T-helper 2 cell (primary cell): ENCODE measurements at regions not wholly inside any gene's neighbourhood (a gene's known extent, or its start where the extent isn't known, plus 50 kb on each side); places are given as distances from the start of the nearest gene placed in this dataset.
"Not testable (repeated sequence)": the region's sequence is repeated elsewhere in the genome, so short reads cannot be mapped to it uniquely, and the experiment has no call there.

Experiments used
- DNase-seq, 5 experiments: peaks; one replicate each; pipeline versions ENCODE4 v3.0.0 to v3.0.0-alpha.2; 2012 to 2022

DNA sequence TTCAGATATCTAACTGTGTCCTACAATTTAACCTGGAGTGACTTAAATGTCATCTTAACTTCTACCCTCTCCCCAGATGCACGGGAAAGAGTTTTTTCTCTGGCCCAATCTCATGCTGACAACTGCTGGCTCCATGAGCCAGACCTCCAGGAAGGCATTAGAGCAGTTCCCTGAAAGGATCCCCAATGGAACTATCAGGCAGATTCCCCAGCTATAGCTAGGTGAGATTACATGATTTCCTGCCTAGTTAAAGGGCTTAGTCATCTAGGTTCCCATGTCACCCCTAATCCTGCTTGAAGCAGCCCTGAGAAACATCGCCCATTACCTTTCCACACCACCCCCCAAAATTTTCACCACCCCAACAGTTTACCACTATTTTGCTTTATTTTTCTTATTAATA is 373.5 kb upstream of the TRPC7 start:
- DNase-seq = no peak

DNA sequence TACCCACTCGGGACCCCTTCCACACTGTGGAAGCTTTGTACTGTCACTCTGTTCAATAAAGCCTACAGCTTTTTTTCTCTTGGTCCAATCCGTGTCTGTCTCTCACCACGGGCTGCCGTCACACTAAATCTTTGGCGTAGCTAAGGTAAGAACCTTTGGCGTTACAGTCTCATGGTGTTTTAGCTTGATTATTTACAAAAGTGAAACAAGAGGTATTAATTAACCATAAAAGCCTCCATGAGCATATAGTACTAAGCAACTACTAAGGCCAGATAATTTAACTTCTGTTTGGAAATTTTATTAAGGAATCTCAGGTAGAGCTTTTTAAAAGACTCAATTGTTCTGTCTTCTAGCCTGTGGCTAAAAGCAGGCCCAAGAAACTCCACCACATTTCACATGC is 370.7 kb upstream of the TRPC7 start:
- DNase-seq = no peak

DNA sequence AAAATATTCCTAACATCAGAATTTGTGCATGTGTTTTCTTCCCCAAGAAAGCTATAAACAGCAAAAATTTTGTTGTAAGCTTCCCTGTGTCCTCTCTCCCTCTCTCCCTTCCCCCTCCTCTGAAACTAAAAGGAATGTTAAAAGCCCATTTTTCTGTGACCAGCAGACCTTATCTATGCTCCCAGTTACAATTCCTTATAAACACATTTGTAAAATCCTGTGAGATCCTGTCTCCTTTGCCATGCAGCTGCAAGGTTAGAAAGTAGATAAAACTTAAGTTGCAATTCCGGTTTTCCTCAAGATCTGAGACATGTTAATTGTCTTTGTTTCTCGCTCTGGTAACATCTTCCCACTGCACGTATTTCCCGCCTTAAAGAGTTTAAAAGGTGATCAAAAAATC is 370.3 kb upstream of the TRPC7 start:
- not testable (repeated sequence) for DNase-seq

DNA sequence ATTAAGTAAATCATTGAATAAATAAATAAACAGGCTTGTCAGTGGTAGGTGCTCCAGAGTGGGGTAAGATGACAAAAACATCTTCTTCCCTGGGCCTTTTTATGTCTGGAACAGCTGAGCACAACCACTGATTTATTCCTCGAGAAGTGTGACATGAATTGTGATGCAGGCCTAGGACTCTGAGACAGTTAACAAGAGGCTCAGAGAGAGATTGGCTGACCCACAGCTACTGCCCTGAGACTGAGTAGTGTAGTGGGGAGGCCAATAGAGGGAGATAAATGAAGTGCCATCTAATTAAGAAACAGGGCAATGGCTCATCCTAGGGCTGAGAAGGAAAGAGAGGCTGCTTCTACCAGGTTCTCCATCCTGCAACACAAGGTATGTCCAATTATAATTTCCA is 369.3 kb upstream of the TRPC7 start:
- no peak for DNase-seq

DNA sequence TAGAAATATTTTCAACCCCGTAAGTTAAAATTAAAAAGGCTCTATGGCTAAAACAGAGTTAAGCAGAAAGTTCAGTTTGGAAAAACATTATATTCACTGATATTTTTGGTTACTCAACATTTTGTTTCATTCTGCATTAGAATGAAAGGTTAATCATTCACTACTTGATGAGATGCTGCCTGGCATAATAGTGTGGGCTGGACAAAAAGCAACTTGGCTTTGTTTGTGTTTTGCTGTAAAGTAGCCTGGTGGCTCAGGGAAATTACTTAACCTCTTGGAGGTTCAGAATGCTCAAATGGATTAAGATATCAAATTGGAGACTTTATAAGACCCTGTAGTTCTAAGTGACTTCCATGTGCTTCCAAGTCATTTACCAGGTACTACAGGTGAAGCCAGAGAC is 367.4 kb upstream of the TRPC7 start:
- DNase-seq = no peak

DNA sequence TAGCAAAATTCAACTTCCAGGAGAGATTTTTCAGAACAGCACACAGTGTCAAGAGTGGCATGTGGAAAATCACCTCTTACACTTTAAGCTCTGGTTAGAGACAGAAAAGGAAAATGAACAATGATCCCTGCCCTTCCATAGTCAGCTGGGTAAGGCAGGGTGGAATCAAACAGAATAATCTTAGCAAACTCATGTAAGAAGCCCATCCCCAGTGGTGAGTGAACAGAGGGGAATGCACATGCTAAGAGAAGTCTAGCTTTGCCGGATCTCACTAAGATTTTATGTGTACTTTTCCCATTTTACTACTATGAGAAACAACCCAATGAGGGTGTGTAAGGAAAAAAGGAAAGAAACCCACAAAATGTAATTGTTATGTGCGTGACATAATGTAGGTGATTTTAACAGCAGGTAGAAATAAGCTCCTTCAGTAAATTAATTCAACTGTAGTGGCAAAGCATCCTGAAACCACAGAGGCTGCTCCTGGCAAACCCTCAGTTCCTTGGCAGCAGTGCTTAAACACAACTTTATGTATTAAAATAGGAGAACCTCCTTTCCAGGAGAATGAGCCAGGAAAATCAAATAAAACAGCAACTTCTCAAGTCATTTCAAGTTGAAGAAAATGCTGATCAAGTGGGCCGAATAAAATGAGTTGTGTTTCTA is 366.0 kb upstream of the TRPC7 start:
- DNase-seq = no peak

DNA sequence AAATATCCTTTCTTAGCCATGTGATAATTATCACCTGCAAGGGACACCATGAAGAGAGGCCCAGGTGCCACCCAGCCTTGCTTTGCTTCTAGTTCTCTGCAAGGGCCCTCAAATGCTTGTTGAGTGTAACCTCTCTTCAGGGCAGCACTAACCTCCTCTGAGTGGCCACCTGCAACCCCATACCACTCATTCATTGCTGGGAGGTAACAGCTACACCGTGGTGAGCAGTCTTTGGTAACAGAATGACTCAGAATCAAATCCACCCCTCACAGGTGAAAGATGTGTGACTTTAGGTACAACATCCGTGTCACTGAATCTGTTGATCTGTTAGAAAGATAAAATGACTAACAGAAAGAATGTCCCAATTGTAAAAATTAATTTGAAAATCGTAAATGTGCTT is 365.1 kb upstream of the TRPC7 start:
- DNase-seq = peak in 1 of 5 experiments; percentile 14

DNA sequence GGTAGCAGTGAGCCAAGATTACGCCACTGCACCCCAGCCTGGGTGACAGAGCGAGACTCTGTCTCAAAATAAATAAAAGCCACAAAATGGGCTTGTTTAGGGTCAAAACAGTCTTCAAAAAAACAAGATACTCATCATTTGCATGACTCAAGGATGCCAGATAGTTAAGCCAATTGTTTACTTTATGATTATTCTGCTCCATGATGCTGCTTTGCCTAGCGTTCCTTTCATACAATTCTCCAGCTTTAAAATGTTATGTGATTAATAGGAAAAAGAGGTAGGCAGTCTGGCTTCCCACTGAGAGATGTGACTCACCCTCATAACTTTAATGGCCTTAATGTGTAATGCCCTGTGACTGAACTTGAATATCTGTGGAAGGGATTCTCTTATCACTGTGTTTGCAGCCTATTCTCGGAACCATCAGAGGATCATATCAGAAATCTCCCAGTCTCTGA is 364.6 kb upstream of the TRPC7 start:
- no peak for DNase-seq

DNA sequence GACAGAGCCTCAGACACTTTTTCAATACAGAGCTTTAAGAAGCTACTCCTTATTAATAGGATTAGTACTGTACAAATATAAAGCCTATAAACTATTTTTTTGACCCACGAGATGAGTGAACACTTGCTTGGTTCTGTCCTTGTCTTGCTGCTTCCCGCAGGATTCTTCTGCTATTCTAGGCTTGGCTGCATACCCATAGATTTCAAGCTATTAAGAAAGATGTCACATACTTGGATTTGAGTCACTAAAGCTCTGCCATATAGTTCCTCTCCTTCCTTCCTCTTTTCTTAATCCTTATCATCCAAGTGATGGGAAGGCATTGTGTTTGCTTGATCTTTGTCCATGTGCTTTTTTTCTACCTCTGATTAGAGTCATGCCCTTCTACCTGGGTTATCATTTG is 361.2 kb upstream of the TRPC7 start:
- DNase-seq = no peak

DNA sequence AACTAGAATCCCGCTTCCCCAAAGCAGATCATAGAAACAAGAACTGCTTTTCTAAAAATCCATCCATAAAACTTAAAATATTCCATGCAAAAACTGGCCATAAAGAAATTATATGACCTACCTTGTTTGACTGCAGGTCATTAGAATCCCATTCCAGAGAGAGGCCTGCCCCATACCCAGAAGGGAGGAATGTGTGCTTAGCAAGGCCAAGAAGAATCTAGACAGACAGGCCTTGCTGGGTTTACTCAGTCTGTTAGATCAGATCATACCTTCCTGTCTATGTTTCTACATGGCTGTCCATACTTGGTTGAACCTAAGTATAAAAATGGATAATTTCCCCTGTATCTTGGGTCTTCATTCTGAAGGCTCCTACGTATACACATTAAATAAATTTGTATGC is 358.8 kb upstream of the TRPC7 start:
- no peak for DNase-seq

DNA sequence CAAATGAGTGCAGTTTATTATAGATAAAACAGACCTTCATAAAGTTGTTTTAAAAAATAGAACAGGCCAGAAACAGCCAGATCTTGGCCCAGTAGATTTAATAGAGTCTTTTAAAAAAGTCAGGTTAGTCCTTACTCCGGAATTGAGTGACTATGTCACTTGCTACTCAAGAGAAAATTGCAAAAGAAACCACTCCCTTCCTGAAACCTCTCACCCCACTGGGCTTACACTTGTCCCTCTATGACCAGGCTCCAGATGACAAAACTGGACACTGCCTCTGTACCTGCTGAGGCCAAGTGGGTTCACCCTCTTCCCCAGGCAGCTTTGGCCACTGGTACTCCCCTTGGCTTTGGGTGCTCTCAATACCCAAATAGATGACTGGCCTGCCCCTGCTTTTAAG is 357.2 kb upstream of the TRPC7 start:
- no peak for DNase-seq

DNA sequence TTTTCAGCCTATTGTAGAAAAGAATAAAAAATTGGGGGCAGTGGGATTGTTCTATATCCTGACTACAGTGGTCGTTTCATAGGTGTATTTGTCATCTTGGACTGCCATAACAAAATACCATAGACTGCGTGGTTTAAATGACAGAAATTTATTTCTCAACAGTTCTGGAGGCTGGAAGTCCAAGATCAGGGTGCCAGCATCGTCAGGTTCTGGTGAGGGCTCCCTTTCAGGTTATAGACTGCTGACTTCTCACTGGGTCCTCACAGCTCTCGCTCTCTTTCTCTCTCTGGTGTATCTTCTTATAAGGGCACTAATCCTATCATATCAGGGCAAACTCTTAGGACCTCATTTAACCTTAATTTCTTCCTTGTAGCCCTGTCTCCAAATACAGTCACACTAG is 356.7 kb upstream of the TRPC7 start:
- no peak for DNase-seq

DNA sequence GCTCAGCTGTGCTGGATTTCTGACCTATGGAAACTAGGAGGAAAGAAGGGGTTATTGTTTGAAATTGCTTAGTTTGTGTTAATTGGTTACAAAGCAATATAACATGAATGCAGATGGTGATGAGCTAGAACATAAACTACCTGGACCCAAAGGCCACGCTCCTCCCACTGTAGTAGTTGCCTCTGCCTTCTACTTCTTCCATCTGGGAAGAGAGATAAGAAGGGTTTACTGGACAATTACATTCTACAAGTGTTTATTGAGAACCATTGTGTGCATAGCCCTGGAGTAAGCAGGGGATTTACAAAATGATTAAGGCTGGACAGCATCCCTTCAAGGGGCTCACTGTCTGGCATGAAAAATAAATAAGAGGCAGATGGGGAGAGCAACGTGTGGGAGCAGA is 355.3 kb upstream of the TRPC7 start:
- no peak for DNase-seq

DNA sequence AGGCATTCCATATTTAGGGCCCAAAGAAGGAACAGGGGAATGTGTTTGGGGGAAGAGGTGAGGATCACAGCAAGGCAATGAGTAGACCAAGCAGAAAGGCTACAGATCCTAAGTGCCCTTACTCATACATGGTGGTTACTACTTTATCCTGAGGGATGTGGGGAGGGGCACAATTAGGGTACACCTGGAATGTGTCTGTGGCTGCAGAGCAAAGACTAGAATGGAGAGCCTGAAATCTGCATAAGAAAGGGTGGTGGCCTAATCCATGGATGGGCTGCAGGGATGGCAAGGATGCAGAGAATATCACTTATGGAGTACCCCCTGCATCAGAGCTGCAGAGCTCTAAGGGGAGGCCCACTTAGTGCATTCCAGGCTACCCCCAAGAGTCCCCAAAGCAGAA is 352.6 kb upstream of the TRPC7 start:
- DNase-seq = no peak

DNA sequence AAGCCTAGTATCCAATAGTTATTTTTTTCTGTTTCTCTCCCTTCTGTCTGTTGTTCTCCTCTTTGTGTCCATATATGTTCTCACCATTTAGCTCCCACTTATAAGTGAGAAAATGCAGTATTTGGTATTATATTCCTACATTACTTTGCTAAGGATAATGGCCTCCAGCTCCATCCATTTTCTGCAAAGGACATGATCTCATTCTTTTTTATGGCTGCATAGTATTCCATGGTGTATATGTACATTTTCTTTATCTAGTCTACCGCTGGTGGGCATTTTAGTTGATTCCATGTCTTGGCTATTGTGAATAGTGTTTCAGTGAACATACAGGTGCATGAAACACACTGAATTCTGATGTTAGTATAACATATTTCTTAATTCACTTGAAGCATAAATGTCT is 348.9 kb upstream of the TRPC7 start:
- no peak for DNase-seq

DNA sequence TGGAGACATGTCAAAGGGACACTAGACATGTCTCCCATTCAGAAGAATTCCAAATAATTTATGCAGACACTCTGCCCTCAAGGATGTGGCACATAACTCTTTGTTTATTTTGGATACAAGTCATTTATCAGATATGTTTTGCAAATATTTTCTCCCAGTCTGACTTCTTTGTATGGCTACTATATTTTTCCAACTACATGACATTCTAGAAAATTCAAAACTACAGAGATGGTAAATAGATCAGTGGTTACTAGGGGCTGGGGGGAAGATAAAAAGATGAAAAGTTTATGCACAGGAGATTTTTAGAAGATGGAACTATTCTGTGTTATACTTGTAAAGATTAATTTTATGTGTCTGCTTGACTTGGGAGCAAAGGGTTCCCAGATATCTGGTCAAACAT is 347.3 kb upstream of the TRPC7 start:
- no peak for DNase-seq

DNA sequence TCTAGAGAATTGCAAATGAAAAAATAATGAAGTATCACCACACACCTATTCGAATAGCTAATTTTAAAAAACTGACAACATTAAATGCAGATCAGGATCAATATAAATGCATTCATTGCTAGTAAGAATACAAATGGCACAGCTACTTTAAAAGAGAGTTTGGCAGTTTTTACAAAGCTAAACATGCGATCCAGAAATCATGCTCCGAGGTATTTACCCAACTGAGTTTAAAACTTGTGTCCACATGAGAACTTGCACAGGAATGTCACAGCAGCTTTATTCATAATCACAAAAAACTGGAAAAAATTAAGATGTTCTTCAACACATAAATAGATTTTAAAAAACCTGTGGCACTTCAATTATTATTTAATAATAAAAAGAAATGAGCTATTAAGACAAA is 345.5 kb upstream of the TRPC7 start:
- no peak for DNase-seq

DNA sequence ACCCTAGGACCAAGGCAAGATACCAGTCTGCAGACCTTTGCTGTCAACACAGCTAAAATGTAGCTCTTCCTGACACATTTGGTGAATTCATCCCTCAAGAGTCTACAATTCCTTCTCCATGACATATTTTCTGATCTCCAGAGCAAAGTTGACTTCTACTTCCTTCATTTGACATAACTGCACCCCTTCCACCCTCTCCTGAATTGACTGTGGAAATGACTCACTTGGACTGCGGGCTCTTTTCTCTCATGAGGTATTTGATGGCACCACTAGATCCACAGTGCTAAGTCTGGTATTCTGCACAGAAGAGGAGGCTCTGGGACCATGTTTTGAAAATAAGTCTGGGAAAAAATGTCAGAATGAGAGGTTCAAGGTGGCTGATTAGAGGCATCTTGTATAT is 338.4 kb upstream of the TRPC7 start:
- DNase-seq = no peak

DNA sequence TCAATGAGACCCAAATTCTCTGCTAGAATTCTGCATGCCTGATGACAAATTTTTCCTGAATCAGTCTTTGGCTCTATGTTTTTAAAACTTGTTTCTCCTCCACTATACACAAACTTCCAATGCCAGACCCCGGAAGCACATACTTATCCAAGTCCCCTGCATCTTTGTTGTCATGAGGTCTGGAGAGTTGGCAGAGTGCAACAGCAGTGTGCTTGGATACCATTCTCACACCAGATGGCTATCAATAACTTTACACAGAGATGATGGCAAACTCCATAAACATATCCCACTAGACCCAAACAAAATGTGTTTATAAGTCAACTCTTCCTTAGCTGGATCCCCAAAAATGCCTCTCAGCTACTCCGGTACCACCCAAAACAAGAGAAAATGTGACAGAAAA is 337.7 kb upstream of the TRPC7 start:
- no peak for DNase-seq

DNA sequence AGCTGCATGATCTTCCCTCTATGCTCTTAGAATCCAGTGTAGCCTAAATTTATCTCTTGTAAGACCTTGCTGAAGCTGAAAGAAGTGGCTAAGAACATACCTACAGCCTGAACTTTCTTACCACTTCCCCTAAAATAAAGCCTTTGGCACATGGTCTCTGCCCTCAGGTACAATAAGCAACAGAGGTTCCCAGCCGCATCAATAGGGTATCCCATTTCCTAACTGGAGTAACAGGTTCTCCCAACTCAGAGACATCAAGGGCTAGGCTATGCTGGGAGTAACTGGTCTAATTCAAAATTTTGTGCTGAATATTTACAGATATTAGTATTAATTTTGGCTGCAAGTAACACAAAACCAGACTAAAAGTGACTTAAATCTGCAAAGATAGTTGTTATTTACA is 335.8 kb upstream of the TRPC7 start:
- no peak for DNase-seq

DNA sequence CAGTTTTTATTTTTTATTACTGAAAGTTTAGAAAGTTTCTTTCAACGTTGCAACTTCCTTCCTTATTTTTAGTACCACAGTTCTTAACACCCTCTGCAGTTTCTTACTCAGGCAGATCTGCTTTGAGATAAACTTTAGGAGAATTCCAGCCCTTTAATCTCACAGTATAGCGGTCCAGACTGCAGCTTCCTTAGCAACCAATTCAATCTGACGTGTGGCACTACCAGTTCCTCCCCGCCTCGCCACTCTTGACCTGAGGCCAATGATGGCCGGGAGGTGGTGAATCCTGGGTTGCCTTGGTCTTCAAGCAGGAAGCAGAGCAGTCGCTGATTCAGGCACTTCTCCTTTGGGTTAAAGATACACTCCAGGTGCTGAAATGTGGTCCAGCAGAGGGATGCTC is 334.3 kb upstream of the TRPC7 start:
- DNase-seq = no peak

DNA sequence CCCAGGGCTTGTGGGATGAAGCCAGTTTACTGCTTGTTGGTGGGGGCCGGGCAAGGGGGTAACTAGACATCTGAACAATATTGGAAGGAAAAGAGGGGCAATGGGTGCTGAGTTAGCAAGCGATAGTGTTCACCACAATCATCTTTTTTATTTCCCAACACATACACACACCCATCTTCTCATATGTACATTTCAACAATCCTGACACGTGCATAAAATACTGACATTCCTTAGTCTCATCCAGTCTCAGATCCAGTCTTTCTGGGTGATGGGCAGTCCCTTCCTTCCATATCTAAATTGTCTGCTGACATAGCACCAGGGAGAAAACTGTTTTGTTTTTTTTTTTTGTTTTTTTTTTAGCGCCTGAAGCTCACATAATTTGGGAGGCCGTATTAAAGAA is 333.6 kb upstream of the TRPC7 start:
- DNase-seq = no peak

DNA sequence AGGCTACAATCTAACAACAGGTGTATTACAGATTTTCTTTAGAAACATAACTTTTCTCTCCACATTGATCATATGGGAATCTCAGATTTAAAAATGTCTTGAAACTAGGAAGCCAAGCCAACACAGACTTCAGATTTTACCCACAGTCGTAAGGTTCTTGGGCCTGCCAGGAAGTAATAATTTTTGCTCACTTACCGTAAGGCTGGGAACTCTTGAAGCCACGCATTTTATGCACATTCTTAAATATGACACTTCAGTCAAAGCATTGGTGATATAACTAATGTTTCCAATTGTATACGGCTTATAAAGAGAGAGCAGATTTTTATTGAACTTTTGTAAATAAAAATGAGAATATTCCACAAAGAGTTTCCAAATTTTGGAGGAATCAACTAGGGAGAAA is 328.9 kb upstream of the TRPC7 start:
- DNase-seq = no peak

DNA sequence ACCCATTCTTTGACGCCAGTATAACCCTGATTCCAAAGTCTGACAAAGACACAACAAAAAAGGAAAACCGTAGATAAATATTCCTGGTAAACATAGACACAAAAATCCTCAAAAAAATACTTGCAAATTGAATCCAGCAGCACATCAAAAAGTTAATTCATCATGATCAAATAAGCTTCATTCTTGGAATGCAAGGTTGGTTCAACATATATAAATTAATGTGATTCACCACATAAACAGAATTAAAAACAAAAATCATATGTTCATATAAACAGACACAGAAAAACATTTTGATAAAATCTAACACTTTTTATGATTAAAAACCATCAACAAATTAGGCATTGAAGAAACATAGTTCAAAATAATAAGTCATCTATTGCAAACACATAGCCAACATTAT is 324.2 kb upstream of the TRPC7 start:
- no peak for DNase-seq

DNA sequence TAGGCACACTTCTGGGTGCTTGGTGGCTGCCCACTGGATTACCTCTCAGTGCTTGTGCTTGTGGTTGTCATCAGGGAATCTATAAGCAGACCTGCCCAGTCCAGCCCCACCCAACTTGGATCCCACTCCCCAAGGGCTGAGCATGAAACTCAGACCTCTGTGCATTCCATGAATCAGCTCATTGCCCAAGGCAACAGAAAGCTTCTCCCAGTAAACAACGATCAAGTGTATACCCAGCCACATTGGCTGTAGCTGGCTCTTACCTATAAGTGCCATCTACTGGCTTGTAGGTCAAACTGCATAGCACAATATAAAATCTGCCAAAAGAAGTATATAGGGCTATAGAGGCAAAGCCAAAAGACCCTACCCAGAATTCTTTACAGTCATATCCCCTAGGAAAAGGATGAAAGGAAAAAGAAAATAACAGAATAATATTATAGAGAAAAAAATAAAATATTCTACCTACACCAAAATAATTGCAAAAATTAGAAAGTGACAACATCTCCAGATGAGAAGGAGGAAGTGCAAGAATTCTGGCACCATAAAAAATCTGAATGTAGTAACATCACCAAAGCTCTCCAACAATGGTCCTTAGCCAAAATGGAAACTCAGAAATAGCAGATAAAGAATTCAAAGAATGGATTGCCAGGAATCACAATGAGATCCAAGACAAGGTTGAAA is 321.0 kb upstream of the TRPC7 start:
- DNase-seq = no peak
